GM18520 (cell line): ENCODE measurements at regions not wholly inside any gene's neighbourhood (a gene's known extent, or its start where the extent isn't known, plus 50 kb on each side); places are given as distances from the start of the nearest gene placed in this dataset.

ENCODE experiments used
- ATAC-seq: cut with Tn5 transposase; IDR thresholded peaks from one replicate; pipeline ENCODE4 v1.9.1; 2021; ENCODE audit not compliant: unreplicated experiment

GRCh38 chr3:132232231-132232792, 84.9 kb upstream of the ACP3 start:
- ATAC-seq: no peak

GRCh38 chr3:132236701-132237651, 80.2 kb upstream of the ACP3 start:
- peak; percentile 59 for ATAC-seq

GRCh38 chr3:132237652-132238032, 79.6 kb upstream of the ACP3 start:
- no peak for ATAC-seq

GRCh38 chr3:132239587-132239986, 77.6 kb upstream of the ACP3 start:
- ATAC-seq: no peak

DNA sequence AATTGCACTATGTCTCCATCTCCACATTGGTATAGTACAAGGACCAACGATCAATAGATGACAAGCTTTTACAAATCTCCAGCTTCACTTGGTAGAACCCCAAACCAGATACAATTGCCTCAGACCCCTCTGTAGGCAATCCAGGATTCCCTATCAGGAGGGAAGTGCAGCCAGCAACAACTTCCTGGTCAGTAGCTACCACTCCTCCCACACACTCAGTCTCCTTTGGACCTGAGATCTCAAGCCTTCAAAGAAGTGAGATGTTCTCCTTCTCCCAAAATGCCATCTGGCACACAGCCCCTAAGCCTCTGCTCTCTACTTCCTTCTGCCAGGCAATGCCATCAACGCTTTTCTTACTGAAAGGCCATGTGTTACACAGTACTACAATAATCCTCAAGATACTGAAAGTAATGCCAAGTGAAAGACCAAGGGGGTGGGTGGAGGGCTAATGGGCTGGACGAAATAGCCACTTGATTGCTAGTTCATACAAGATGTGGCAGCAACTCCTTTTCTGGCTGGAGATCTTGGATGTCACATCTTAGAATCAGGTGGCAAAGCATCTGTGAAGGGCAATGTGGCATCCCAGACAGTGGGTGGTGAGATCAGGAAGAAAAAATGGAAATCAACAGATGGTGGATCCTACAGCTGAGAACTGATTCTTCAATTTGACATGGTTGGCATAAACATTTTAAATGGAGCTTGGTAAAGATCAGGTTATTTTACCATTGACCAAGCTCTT, 75.3 kb upstream of the ACP3 start:
- ATAC-seq: no peak

- no peak for ATAC-seq
Observed at GRCh38 chr3:132242790-132243189, 74.4 kb upstream of the ACP3 start.

DNA sequence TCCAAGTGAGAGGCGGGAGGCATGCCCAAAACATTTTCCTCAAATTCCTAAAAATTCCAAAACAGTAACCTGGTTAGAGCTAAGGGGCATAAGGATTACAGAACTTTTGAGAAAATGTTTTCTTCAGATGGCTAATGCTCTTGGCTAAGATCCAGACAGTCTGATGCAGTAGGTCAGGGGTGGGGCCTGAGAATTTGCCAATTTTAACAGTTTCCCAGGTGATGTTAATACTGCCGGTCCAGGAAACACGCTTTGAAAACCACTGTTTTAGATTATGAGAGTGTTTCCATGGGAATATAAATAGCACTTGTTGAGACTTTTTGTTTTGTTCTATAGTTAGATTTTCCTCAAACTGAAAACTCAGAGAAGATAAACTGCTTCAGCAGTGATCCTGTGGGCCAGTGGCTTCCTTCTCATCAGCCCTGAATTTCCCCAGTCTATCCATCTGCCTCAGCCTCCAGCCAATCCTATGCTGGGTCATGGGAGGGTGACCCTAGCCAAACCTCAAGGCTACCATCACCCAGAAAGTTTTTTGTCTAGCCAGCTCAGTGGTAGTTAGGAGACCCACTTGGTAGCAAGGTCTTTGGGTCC, 71.6 kb upstream of the ACP3 start:
- no peak for ATAC-seq

GRCh38 chr3:132246212-132246611, 71.0 kb upstream of the ACP3 start:
- no peak for ATAC-seq

GRCh38 chr3:132247211-132247610, 70.0 kb upstream of the ACP3 start:
- ATAC-seq: no peak

DNA sequence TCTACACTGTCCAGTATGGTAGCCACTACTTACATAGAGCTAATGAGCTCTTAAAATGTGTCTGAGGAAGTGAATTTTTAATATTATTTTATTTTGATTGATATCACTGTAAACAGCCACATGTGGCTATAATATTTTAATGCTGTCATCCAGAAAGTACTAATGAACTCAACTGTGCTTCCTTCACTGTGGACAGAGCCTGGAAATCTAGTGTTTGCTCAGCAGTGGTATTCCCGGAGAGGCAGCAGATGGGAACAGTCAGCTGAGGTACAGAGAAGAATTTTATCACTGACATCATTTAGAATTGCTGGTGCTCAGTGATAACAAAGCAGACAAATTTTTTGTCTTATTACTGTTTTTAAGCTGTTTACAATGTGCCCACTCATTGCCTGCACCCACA, 68.7 kb upstream of the ACP3 start:
- no peak for ATAC-seq

DNA sequence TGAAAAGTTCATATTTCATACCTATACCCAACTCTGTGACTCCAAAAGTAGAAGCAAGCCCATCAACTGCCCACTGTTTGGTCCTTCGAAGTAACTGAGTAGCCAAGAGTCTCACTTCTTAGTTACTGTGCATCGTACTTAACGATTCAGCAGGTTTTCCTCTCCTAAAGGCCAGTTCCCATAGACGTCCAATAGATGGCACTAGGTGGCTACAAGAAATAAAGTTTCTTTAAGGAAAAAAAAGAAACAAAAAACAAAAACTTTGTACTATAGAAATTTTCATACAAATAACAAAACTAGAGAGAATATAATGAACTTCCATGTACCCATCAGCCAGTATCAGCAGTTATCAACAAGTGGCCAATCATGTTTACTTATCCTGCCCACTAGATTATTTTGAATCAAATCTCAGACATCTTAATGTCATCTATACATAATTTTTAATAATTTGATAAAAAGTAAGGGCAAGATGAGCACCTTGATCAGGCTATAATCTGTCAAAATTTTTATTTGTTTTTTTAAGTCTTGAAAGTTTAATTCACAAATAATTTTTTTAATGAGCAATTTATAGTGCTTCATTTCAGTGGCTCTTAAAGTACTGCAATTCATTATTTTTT, 63.8 kb upstream of the ACP3 start:
- no peak for ATAC-seq

GRCh38 chr3:132254076-132254755, 63.0 kb upstream of the ACP3 start:
- no peak for ATAC-seq

DNA sequence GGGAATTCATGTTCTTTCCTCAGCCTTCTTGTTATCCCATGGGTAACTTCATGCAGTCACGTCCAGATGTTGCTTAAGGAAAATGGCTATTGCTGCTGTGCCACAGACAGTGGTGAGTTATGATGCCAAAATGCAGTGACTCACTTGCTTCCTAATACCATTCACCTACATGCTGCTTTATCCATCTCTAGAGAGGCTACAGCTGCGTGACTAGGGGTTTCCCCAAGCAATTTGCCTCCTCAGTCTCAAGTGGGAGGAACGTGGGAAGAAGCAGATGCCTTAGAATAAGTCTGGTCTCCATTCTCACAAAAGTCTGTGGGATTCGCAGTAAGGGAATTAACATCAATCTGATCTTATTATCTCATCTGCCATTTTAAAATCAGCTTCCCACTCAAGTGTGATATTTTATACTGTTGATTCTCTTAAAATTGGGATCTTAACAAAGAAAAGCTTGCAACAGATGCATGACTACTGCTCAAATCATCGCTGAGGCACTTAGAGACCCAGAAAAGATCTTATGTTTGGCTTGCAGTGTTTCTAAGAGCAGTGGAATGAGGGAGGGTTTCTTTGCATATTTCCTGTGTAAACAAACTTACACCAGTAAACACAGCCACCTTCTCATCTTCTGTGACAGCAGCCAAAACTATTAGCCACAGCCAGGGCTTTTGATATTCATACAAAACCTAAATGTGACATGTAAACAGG, 62.0 kb upstream of the ACP3 start:
- no peak for ATAC-seq

- no peak for ATAC-seq
Observed at GRCh38 chr3:132256989-132257388, 60.2 kb upstream of the ACP3 start.

- ATAC-seq: no peak
Observed at GRCh38 chr3:132261506-132261905, 55.7 kb upstream of the ACP3 start.

GRCh38 chr3:132262305-132262704, 54.9 kb upstream of the ACP3 start:
- no peak for ATAC-seq

DNA sequence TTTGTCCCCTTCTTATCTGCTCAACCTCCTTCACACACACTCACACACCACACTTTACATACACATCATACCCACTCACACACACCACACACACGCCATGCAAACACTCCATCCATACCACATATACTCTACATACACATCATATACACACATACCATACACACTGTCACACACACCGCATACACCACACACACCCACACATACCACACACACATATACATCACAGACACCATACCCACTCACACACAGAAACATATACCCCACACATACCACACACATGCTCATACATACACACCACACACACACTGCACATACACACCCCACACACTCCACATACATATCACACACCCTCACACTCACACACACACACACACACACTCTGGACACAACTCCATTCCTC, 54.3 kb upstream of the ACP3 start:
- ATAC-seq: no peak

GRCh38 chr3:132265028-132265427, 52.2 kb upstream of the ACP3 start:
- no peak for ATAC-seq

DNA sequence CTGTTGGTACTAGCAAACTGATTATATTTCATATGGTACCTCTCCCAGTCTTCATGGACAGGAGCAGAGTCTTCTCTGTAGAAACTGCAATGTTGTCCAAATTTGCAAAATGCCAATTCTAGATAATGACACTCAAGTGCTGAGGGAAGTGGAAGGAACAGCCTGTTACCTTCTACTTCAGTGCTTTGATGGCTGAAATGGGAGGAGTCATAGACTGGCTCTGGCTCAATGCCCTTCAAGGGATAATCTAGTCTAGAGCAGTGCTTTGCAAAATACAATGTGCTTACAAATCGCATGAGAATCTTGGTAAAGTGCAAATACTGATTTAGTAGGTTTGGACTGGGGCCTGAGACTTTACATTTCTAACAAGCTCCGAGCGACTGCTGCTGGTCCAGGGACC, 51.7 kb upstream of the ACP3 start:
- no peak for ATAC-seq
